ENCODE measurements at regions not wholly inside any gene's neighbourhood (a gene's known extent, or its start where the extent isn't known, plus 50 kb on each side); places are given as distances from the start of the nearest gene placed in this dataset.

GRCh38 chr5:93079046-93079445, 502.0 kb downstream of the NR2F1-AS1 start:
- TF ChIP-seq EZH2phosphoT487 (IDR thresholded peaks at IDR 0.05; ENCODE audit: borderline replicate concordance, low read depth, low read length), result no peak
- TF ChIP-seq, protein P1, sequence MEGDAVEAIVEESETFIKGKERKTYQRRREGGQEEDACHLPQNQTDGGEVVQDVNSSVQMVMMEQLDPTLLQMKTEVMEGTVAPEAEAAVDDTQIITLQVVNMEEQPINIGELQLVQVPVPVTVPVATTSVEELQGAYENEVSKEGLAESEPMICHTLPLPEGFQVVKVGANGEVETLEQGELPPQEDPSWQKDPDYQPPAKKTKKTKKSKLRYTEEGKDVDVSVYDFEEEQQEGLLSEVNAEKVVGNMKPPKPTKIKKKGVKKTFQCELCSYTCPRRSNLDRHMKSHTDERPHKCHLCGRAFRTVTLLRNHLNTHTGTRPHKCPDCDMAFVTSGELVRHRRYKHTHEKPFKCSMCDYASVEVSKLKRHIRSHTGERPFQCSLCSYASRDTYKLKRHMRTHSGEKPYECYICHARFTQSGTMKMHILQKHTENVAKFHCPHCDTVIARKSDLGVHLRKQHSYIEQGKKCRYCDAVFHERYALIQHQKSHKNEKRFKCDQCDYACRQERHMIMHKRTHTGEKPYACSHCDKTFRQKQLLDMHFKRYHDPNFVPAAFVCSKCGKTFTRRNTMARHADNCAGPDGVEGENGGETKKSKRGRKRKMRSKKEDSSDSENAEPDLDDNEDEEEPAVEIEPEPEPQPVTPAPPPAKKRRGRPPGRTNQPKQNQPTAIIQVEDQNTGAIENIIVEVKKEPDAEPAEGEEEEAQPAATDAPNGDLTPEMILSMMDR (conservative IDR thresholded peaks at IDR 0.05; ENCODE audit: low read length), result no peak
- intact Hi-C loops (cut with micrococcal nuclease; ENCODE audit: unreplicated experiment), result no loop called here
- Histone ChIP-seq H2AFZ (ENCODE audit: low read length) (no peak overlapping the region), H3K4me3 (ENCODE audit: low read depth, low read length, poor library complexity, severe bottlenecking) (no peak overlapping the region), H4K20me1 (ENCODE audit: insufficient read depth, low read length) (no peaks in the 10 kb centered on the region), H3K9me2 (ENCODE audit: insufficient read depth, low read length) (no peaks in the 10 kb centered on the region), H3K9me3 (ENCODE audit: low read length) (no peaks in the 10 kb centered on the region), H3K4me2 (ENCODE audit: low read length) (no peak overlapping the region), H3K27ac (ENCODE audit: low read depth, low read length, poor library complexity, severe bottlenecking) (no peak overlapping the region), H3K36me3 (ENCODE audit: insufficient read depth, low read length) (no peaks in the 10 kb centered on the region), H3K79me2 (ENCODE audit: insufficient read depth, low read depth, low read length) (no peaks in the 10 kb centered on the region), H3K4me1 (ENCODE audit: insufficient read depth, low read length, poor library complexity, severe bottlenecking) (no peaks in the 10 kb centered on the region)
- no peak for DNase-seq (ENCODE audit: low spot score)
- no TSS peak for BruUV-seq (replicated peaks)
- POLR2A ChIA-PET, result no interaction called here
- CTCF ChIA-PET (ENCODE audit: unreplicated experiment), result no interaction called here

- BruUV-seq (replicated peaks), result no TSS peak
- intact Hi-C loops (cut with micrococcal nuclease; ENCODE audit: unreplicated experiment), result no loop called here
- Histone ChIP-seq H3K79me2 (ENCODE audit: insufficient read depth, low read depth, low read length) (no peaks in the 10 kb centered on the region), H3K9me2 (ENCODE audit: insufficient read depth, low read length) (no peaks in the 10 kb centered on the region), H3K27ac (ENCODE audit: low read depth, low read length, poor library complexity, severe bottlenecking) (no peak overlapping the region), H3K4me3 (ENCODE audit: low read depth, low read length, poor library complexity, severe bottlenecking) (no peak overlapping the region), H3K36me3 (ENCODE audit: insufficient read depth, low read length) (no peaks in the 10 kb centered on the region), H3K4me2 (ENCODE audit: low read length) (no peak overlapping the region), H3K9me3 (ENCODE audit: low read length) (no peaks in the 10 kb centered on the region), H4K20me1 (ENCODE audit: insufficient read depth, low read length) (no peaks in the 10 kb centered on the region), H2AFZ (ENCODE audit: low read length) (no peak overlapping the region), H3K4me1 (ENCODE audit: insufficient read depth, low read length, poor library complexity, severe bottlenecking) (no peaks in the 10 kb centered on the region)
- TF ChIP-seq, protein P1 (conservative IDR thresholded peaks at IDR 0.05; ENCODE audit: low read length), result no peak
- no peak for TF ChIP-seq EZH2phosphoT487 (IDR thresholded peaks at IDR 0.05; ENCODE audit: borderline replicate concordance, low read depth, low read length)
- DNase-seq (ENCODE audit: low spot score), result no peak
- ChIA-PET POLR2A (no interaction called here), CTCF (ENCODE audit: unreplicated experiment) (no interaction called here)
Observed at GRCh38 chr5:93078082-93079038, 502.7 kb downstream of the NR2F1-AS1 start.

DNA sequence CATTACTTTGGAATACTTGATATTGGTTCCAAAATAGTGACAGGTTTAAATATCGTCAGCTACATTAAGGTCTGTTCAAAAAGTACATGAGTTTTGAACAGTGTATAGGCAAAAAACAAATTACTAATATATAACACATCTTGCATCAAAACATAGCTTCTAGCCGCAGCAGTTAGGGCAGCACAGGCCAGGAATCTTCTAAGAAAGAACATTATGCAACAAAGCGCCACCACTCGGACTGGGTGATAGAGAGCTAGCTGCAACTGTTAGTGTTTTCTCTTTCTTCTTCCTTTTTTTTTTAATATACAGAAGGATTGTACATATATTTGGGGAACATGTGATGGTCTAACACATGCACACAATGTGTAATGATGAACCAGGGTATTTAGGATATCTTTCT, 504.5 kb downstream of the NR2F1-AS1 start:
- no peak for TF ChIP-seq EZH2phosphoT487 (IDR thresholded peaks at IDR 0.05; ENCODE audit: borderline replicate concordance, low read depth, low read length)
- TF ChIP-seq, protein P1 (conservative IDR thresholded peaks at IDR 0.05; ENCODE audit: low read length), result no peak
- no peak for DNase-seq (ENCODE audit: low spot score)
- no peaks in the 10 kb centered on the region for H3K36me3 ChIP-seq (ENCODE audit: insufficient read depth, low read length)
- no peak overlapping the region for H2AFZ ChIP-seq (ENCODE audit: low read length)
- no peaks in the 10 kb centered on the region for H3K9me3 ChIP-seq (ENCODE audit: low read length)
- intact Hi-C loops (cut with micrococcal nuclease; ENCODE audit: unreplicated experiment), result no loop called here
- H3K27ac ChIP-seq (ENCODE audit: low read depth, low read length, poor library complexity, severe bottlenecking), result no peak overlapping the region
- no peak overlapping the region for H3K4me2 ChIP-seq (ENCODE audit: low read length)
- no peaks in the 10 kb centered on the region for H3K4me1 ChIP-seq (ENCODE audit: insufficient read depth, low read length, poor library complexity, severe bottlenecking)
- no TSS peak for BruUV-seq (replicated peaks)
- no peaks in the 10 kb centered on the region for H3K9me2 ChIP-seq (ENCODE audit: insufficient read depth, low read length)
- ChIA-PET CTCF (ENCODE audit: unreplicated experiment) (no interaction called here), POLR2A (no interaction called here)
- H4K20me1 ChIP-seq (ENCODE audit: insufficient read depth, low read length), result no peaks in the 10 kb centered on the region
- no peaks in the 10 kb centered on the region for H3K79me2 ChIP-seq (ENCODE audit: insufficient read depth, low read depth, low read length)
- H3K4me3 ChIP-seq (ENCODE audit: low read depth, low read length, poor library complexity, severe bottlenecking), result no peak overlapping the region

All from OCI-LY7 (cell line).